PC-3 (cell line): ENCODE measurements at regions not wholly inside any gene's neighbourhood (a gene's known extent, or its start where the extent isn't known, plus 50 kb on each side); places are given as distances from the start of the nearest gene placed in this dataset.

ENCODE experiments used
- EZH2 ChIP-seq: fragments of 300-600 bp; sonication (generic); IDR thresholded peaks from one replicate; pipeline ENCODE4 v1.6.1; 2017; ENCODE audit warnings: antibody characterized with exemption, mild to moderate bottlenecking, low read length; ENCODE audit not compliant: unreplicated experiment
- EZH2phosphoT487 ChIP-seq: fragments of 300-600 bp; sonication (generic); IDR thresholded peaks from 2 replicates; pipeline ENCODE4 v1.6.1; 2018; ENCODE audit warnings: mild to moderate bottlenecking, antibody characterized with exemption, low read length, borderline replicate concordance
- TF ChIP-seq, protein P1 (sequence below): fragments of 300-600 bp; sonication (generic); conservative IDR thresholded peaks from 2 replicates; pipeline ENCODE4 v1.5.1; 2017; ENCODE audit warnings: antibody characterized with exemption, low read depth, mild to moderate bottlenecking, low read length

DNA sequence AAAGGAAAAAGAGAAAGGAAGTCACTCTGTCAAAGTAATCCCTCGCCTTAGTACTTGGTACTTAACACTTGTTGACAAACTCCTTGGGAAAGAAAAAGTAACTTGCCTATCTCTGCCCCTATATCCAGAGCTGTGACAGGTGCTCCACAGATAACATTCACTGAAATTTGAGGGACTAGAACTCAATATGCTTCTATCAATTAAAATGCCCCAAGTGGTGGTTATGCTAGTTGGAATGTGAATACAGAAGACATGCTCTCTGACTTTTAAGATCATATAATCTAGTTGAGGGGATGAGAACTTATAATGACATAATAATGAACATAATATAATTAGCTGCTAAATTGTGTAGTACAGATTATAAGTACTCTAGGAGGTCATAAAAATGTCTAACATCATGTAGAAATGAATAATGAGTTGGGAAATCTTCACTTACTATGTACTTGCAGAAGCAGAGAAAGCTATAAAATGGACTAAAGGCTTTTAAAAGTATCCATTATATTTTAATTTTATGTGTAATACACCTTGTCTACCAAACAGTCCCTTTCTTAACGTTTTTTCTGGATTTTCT is 153.1 kb upstream of the CCDC54 start:
- TF ChIP-seq EZH2phosphoT487 (no peak), EZH2 (no peak)
- TF ChIP-seq, protein P1, sequence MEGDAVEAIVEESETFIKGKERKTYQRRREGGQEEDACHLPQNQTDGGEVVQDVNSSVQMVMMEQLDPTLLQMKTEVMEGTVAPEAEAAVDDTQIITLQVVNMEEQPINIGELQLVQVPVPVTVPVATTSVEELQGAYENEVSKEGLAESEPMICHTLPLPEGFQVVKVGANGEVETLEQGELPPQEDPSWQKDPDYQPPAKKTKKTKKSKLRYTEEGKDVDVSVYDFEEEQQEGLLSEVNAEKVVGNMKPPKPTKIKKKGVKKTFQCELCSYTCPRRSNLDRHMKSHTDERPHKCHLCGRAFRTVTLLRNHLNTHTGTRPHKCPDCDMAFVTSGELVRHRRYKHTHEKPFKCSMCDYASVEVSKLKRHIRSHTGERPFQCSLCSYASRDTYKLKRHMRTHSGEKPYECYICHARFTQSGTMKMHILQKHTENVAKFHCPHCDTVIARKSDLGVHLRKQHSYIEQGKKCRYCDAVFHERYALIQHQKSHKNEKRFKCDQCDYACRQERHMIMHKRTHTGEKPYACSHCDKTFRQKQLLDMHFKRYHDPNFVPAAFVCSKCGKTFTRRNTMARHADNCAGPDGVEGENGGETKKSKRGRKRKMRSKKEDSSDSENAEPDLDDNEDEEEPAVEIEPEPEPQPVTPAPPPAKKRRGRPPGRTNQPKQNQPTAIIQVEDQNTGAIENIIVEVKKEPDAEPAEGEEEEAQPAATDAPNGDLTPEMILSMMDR = no peak
